ENCODE measurements at regions not wholly inside any gene's neighbourhood (a gene's known extent, or its start where the extent isn't known, plus 50 kb on each side); places are given as distances from the start of the nearest gene placed in this dataset.

- no peak for DNase-seq
Observed at GRCh38 chr15:53296603-53297002, 462.9 kb downstream of the WDR72 start.

DNA sequence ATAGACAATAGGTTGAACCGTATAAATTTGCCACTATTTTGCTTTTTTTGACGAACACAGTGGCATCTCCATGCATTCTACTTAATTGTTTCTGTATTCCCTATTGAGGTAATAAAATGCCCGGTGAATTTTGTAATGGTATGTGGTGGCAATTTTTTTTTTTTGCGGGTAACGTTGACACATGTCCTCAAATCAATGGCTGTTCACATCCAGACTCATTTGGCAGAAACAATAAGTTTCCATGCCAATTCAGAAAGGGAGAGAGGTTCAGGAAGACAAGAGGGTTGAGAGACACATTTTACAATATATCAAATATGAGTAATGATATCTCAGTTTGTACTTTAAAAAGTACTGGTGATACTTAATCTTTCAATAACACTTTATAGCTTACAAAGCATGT is 463.9 kb downstream of the WDR72 start:
- no peak for DNase-seq

GRCh38 chr15:53288542-53288941 is 470.9 kb downstream of the WDR72 start:
- no peak for DNase-seq

GRCh38 chr15:53274630-53275029 is 484.5 kb upstream of the ONECUT1 start:
- DNase-seq: no peak

DNA sequence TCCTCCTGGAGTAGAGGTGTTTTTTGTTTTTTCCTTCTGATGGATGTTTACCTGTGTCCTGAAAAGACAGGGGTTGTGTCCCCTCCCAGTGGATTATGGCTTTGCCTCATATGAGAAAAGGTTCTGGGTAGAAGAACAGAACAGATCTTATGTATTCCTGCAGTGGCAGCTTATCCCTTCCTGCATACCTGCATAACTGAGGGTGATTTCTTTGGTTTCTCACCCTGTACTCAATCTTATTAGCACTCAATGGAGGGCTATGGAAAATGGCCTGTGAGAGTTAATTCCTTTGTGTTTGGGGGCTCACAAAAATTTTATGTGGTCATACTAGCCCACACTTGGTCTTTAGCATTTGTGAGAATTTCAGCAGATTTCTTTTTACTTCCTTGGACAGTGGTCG is 482.0 kb upstream of the ONECUT1 start:
- DNase-seq: no peak

DNA sequence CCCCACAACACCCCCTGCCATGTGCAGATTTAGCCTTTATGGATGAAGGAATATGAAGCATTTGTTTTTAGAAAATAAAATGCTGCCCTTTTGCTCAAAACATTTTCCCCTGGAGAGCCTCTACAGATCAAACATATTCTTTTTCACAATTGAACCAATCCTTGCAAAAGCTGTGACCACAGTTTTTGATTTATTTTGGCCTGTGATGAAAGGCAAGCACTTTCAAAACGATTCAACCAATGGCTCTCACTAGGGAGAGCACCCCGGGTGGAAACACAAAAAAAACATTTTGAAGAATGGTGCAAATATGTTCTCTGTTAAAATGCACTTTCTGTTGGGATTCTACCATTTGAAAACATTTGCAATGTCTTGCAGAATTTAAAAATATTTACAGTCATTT is 476.0 kb upstream of the ONECUT1 start:
- no peak for DNase-seq

DNA sequence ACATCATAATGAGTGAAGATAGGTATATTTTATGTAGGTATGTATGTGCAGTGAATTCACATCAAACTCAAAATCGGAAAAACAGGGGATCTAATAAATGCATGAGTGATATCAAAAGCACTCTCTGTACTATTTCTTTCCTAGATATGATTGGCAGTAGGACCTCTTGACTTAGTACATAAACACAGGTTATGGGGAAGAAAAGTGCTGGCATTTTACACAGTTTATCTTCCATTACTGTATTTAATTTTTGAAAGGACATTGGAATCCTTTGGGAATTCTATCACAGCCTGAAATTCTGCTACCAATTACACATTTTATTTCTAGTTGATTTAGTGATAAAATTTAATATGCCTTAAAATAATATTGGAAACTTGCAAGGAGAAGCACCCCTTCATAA is 470.5 kb upstream of the ONECUT1 start:
- DNase-seq: no peak

- no peak for DNase-seq
Observed at GRCh38 chr15:53256457-53256856, 466.3 kb upstream of the ONECUT1 start.

GRCh38 chr15:53256043-53256442 is 465.9 kb upstream of the ONECUT1 start:
- DNase-seq: no peak

- DNase-seq: peak; percentile 40
Observed at GRCh38 chr15:53251996-53252395, 461.9 kb upstream of the ONECUT1 start.

DNA sequence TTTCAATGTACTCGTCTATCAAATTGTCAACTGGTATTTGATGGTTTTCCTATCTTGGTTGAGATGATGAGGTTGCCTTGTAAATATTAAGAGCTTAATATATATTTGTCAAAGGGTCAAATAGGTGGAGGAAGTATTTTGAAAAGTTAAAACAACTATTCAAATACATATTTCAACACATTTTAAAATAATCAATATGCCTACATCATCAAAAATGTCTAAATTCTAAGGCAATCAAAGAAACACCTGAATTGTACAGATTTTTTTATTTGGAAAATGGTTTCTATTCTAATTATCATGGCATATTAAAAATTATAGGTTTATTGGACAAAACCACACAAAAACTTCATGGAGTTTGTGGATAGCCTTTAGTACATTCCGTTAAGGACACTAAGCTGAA is 461.4 kb upstream of the ONECUT1 start:
- DNase-seq: no peak

DNA sequence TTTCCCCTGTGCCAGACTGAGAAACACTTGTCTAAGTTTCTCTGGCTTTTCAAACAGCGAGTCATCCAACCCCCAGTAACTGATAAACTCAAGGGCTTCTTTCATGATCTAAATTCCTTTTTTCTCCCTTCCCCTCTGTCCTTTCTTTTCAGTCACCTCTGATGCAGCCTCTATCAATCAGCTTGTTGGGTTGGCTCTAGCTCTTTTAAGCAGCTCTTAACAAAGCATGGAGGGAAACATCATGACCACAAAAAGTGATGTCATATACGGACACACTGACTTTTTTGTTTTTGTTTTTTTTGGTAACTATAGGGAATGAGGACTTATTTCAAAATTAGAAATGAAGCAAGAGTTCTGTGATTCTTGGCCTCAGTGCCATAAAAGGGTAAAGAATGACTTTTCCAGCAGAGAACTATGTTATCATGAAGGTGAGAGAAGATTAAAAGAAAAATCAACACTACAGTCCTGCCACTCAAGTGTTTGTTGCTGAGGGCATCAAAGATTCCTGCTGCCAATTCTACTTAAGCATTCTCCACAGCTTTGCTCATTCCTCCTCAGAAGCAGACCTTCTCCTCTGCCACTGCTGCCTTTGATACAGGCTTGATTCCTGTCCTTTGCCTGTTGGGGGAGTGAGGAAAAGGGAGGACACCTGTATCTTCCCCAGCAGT is 457.0 kb upstream of the ONECUT1 start:
- DNase-seq: no peak

DNA sequence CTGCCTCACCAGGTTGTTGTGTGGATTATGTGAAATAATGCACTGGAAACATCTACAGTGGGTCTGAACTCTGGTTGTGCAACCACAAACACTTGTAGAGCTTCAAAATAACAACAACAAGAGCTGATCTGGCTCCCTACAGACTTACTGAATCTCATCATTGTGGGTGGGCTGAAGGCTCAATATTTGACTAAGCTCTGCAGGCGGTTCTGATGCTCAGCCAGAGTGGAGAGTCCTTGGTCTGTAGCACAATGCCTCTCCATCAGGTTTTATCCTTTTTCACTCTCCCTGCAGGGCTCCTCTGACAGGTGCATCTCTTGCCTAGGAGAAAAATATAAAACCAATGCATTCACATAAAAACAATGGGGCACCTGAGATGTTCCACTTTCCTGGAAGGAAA is 456.3 kb upstream of the ONECUT1 start:
- DNase-seq: no peak

DNA sequence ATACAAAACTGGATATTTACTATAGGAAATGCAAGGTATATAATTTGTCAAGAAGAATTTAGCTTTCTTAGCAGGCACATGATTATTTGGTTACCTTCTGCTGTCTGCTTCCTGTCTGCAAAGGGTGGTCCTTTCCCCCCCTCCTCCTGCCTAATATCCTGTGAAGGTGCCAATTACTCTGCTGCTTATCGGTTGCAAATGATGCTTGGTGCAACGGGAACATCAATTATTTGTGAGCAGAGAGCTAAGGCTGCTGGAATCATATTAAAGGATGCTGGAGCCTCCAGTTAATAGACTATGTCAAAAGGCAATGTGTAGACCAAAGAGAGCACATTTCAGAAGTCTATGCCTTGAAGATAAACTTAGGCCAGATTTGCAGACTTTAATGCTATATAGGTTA is 443.7 kb upstream of the ONECUT1 start:
- DNase-seq: no peak

GRCh38 chr15:53230473-53230872 is 440.3 kb upstream of the ONECUT1 start:
- DNase-seq: no peak

DNA sequence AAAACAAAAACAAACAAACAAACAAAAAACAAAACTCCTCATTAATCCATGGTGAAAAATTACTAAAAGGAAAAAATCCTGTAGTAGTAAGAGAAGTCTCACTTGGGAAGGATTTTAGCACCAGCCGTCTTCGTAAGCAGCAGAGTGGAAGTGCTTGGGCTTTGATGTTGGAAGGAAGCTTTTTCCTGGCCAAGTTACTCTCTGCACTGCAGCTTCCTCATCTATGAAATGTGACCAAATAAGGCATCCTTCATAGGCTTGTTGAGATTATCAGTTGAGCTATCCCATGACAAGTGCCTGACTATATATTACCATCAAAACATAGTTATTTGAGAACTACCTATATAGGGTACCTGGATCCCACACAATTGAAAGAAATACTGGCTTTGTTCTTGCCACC is 436.4 kb upstream of the ONECUT1 start:
- DNase-seq: no peak

GRCh38 chr15:53225781-53226180 is 435.6 kb upstream of the ONECUT1 start:
- no peak for DNase-seq

- no peak for DNase-seq
Observed at GRCh38 chr15:53224371-53224770, 434.2 kb upstream of the ONECUT1 start.

DNA sequence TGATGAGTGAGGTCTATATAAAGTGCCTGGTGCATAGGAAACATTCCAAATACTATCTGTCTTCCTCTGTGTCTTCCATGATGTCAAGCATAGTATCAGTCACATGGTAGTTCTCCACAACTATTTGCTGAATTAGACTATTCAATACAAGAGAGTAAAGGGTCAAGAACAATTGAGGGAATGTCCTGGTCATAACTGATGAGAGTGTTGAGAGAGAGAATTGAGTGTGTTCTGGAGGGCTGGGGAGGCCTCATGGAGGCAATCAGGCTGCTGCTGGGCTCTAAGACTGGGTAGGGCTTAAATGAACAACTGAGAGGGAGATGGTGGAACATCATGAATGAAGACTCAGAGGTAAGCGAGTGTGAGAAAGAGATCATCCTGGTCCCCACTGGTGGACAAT is 433.7 kb upstream of the ONECUT1 start:
- DNase-seq: no peak

DNA sequence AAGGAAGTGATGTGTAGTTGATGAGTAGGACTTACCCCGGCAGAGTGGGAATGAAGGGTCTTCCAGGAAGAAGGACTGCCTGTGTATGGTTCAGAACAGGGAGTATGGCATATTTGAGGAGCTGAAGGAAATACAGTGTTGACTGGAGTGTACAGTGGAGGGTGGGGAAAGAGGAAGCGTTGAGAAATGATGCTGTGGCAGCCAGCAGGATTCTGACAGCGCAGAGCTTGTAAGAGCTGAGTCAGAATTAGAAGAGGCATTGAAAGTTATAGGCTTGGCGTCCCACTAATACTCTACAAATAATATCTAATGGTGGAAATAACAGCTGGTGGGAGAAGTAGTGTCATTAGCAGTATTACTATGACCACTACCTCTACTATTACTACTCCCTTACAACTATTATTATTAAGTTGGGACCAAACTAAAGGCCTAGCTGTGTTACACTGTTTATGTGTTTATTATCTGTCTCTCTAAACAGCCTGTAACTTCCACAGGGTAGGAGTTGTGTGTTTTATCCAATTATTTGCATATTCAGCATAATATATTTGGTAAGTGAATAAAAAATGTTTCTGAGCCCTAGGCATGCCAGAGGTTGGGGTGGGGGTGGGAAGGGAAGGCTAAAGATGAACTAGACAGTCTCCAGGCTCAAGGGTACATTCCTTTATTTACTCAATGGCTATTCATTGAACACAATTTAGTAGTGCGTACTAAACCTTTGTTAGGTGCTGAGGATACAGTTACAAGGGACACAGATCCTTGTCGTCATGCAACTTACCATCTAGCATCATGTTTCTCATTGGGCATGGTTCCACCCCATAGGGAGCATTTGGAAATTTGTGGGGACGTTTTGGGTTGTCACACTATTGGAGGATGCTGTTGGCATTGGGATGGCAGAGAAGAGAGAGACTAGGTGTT is 428.8 kb upstream of the ONECUT1 start:
- no peak for DNase-seq

DNA sequence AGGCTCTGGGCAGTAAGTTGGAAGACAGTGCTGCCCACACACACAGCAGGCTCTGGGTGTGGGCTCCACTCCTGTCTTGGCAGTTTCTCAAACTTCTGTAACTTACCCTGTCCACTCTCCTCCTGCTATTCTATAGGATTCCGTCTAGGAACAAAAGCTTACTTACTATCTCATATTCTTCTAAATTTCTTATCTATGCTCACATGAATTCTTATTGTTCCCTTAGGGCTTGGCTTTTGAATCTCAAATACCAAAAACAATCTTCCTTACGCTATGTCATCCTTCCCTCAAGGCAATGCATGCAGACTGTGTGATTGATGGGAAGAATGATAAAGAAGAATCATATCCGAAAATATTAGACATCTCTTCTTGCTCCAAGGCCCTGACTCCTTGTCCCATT is 425.9 kb upstream of the ONECUT1 start:
- no peak for DNase-seq

DNA sequence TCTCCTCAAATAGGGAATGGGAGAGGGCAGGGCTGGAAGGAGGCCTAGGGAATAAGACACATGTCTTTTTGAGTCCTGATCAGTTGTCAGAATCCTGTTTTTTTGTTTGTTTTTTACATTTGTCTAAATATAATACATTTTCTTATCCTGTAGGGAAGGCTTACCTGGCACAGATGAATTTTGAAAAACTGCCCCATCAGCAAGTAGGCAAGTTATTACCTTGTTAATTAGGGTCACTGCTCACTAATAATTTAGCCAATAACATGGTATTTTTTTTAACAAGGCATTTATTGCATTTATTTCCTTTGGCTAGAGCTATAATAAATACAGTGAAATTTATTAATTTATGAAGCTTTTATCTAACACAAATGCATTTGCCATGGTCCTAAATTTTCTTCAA is 423.2 kb upstream of the ONECUT1 start:
- DNase-seq: no peak

DNA sequence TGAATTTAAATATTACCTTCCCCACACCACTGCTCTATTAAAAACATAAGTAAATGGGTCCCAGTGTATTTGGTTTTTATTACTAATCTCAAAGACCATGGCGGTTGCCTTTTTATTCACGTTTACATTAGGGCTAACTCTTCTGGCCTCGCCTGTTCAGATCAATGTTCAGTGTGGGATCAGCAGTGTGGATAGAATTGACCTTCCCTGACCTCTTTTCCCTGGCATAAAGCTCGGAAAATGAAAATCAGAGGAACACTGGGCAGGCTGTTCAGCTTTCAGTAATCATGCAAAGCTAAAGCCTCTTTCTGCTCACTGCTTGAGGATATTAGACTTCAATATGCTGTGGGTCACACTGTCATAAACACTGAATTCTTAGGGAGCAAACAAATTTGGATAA is 422.6 kb upstream of the ONECUT1 start:
- no peak for DNase-seq

DNA sequence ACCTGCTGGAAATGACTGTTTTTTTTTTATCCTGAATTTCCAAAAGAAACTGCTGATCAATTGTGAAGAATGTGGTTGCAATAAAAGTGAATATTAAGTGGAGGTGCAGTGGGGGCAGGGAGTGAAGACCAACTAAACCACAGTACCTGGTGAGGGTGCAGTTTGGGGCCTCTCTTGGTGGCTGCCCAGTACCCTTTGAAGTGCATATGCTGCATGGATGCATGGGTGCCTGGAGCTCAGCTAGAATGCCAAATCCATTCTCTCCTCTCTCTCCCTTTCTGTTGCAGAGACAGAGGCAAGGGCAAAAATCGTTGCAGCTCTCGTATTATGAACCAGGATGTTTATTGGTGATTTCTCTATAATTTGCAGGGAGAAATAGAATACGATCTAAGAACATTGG is 420.5 kb upstream of the ONECUT1 start:
- no peak for DNase-seq
